Tibial nerve (tissue), 4 donors: ENCODE measurements at regions not wholly inside any gene's neighbourhood (a gene's known extent, or its start where the extent isn't known, plus 50 kb on each side); places are given as distances from the start of the nearest gene placed in this dataset.

Experiments used
- CTCF ChIP-seq, 5 experiments: fragments of 200-600 bp in 3 of 5; fragments of 450-650 bp in 2 of 5; sonication (generic) in 3 of 5; IDR thresholded peaks; one replicate each; pipeline ENCODE4 v1.5.1; 2016 to 2019; ENCODE audit warnings: antibody characterized with exemption in 5 of 5, mild to moderate bottlenecking in 3 of 5, moderate library complexity in 2 of 5
- EP300 ChIP-seq, 2 donors: sonication (generic); formaldehyde crosslinking; IDR thresholded peaks; one replicate each; pipeline ENCODE4 v1.6.1; 2017; ENCODE audit warnings: antibody characterized with exemption in 2 of 2, mild to moderate bottlenecking in 1 of 2

GRCh38 chr3:16811950-16812349, 72.8 kb upstream of the PLCL2 start:
- TF ChIP-seq CTCF (IDR thresholded peaks at IDR 0.05) = no peak
- no peak for TF ChIP-seq EP300 (IDR thresholded peaks at IDR 0.05)
